ENCODE measurements at regions not wholly inside any gene's neighbourhood (a gene's known extent, or its start where the extent isn't known, plus 50 kb on each side); places are given as distances from the start of the nearest gene placed in this dataset.

DNA sequence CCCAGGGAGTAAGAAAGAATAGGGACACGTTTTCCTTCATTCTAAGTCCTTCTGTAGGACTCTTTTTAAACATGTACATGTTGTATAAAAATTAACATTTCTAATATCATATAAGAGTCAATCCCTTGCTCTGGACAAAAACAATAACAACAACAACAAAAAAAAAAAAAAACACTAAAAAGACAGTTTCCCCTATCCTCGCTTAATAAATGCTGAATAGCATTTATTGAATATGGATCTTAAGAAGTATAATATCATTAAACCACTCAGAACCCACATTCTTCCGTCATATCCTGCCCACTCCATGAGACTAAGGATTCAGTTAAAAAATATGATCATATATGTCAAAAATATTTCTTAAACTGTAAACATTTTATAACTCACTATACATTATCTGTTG, 145.1 kb downstream of the AQP9 start:
- TF ChIP-seq POLR2A (IDR thresholded peaks at IDR 0.05): no peak
- TF ChIP-seq, protein P1, sequence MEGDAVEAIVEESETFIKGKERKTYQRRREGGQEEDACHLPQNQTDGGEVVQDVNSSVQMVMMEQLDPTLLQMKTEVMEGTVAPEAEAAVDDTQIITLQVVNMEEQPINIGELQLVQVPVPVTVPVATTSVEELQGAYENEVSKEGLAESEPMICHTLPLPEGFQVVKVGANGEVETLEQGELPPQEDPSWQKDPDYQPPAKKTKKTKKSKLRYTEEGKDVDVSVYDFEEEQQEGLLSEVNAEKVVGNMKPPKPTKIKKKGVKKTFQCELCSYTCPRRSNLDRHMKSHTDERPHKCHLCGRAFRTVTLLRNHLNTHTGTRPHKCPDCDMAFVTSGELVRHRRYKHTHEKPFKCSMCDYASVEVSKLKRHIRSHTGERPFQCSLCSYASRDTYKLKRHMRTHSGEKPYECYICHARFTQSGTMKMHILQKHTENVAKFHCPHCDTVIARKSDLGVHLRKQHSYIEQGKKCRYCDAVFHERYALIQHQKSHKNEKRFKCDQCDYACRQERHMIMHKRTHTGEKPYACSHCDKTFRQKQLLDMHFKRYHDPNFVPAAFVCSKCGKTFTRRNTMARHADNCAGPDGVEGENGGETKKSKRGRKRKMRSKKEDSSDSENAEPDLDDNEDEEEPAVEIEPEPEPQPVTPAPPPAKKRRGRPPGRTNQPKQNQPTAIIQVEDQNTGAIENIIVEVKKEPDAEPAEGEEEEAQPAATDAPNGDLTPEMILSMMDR (IDR thresholded peaks at IDR 0.05): no peak
- no peak overlapping the region for H3K4me3 ChIP-seq (ENCODE audit: low read depth, poor library complexity, severe bottlenecking)
- no peak for DNase-seq (ENCODE audit: low spot score in 2 of 2)
- intact Hi-C loops (cut with DNase I; ENCODE audit: low total_unique reads): no loop called here
- WGBS, 2 donors: 91 to 96% methylated on average over 3 of the region's 3 CpGs

DNA sequence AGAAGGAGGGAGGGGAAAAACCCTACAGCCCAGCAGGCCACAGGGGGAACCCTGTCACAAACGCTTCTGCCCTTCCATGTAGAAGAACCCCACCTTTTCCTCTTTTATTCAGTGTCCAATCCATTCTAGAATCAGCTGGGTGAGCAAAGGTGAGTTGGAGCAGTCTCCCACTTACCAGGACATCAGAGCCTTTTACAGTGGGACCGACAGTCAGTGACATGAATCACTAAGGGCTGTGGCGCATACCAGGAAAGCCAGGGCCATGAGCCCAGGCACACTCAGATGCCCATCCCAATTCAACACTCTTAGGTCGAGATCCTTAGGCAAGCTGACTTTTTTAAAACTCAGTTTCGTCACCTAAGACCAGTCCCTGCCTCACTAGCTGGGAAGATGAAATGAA, 146.1 kb downstream of the AQP9 start:
- WGBS, 2 donors: 92 to 95% methylated on average over 5 of the region's 5 CpGs
- DNase-seq (ENCODE audit: low spot score in 2 of 2): no peak
- no peak overlapping the region for H3K4me3 ChIP-seq (ENCODE audit: low read depth, poor library complexity, severe bottlenecking)
- intact Hi-C loops (cut with DNase I; ENCODE audit: low total_unique reads): no loop called here
- TF ChIP-seq, protein P1 (IDR thresholded peaks at IDR 0.05): no peak
- no peak for TF ChIP-seq POLR2A (IDR thresholded peaks at IDR 0.05)

DNA sequence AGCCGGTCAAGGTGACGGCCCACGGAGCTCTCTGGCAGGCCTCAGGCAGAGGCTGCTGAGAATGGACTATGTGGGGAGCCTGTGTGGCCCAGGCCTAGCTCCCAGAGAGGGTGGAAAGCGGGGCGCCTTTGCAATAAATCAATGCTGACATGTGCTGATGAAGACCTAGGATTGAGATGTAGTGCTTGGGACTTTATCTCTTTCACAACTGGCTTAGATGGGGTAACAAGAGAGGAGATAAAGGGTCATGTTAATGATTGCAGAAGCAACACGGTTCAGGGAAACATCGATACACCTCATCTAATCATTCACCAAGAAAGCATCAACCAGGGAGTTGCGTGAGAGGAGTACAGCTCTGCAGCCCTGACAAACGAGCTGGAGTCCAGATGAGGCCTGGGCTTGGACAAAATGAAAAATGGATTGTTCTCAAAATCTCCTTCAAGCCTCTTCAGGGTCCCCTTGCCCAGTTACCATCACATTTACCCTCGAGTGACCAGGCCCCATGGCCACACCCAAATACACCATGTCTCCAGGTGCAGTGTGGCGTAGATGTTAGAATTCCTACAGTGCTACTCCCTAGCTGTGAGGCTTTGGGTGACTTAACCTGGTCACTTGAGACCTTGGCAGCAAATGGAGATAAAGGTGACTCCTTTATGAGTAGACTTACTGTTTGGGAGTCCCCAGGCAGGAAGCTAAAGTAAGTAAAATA, 146.4 kb upstream of the LIPC start:
- TF ChIP-seq, protein P1 (IDR thresholded peaks at IDR 0.05): no peak
- TF ChIP-seq POLR2A (IDR thresholded peaks at IDR 0.05): no peak
- intact Hi-C loops (cut with DNase I; ENCODE audit: low total_unique reads): no loop called here
- H3K4me3 ChIP-seq (ENCODE audit: low read depth, poor library complexity, severe bottlenecking): no peak overlapping the region
- no peak for DNase-seq (ENCODE audit: low spot score in 2 of 2)
- WGBS, 2 donors: 90 to 91% methylated on average over 11 of the region's 11 CpGs

DNA sequence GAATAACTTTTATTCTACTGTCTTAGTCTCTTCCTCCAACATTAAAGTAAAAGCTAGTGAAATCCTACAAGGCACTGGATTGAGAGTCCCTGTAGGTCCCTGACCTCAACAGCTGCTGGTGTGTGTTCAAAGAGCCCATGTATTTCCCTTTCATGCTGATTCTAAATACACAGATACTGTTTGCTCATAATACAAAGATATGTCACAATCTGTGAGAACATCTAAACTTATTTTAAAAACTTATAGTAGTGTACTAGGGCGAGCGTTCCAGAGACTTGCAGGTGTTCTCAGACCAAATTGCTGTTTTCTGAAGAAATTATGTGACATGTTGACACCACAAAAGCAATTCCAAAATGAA, 145.9 kb upstream of the LIPC start:
- intact Hi-C loops (cut with DNase I; ENCODE audit: low total_unique reads): no loop called here

DNA sequence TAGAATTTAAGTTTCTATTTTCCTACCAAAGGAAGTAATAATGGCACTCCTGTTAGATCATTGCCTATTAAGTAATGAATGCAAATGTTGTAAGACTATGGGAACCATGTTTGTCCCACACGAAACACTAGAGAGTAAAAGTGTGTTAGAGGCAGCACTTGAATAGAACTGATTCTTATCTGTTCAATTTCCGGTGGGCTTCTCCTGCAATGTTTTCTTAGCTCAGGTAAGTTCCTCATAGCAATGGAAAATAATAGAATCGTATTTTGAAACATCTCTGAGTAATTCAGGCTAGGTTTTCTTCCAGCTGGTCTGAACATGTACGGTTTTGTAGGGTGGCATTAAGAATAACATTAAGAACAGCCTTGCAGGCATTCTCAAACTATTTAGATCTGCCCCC, 145.3 kb upstream of the LIPC start:
- H3K4me3 ChIP-seq (ENCODE audit: low read depth, poor library complexity, severe bottlenecking): no peak overlapping the region
- TF ChIP-seq, protein P1 (IDR thresholded peaks at IDR 0.05): no peak
- TF ChIP-seq POLR2A (IDR thresholded peaks at IDR 0.05): no peak
- WGBS, 2 donors: 47 to 60% methylated on average over 4 of the region's 4 CpGs
- intact Hi-C loops (cut with DNase I; ENCODE audit: low total_unique reads): no loop called here
- DNase-seq (ENCODE audit: low spot score in 2 of 2): no peak

More for the DNA sequence above, 145.9 kb upstream of the LIPC start:
- WGBS, 2 donors: 88 to 93% methylated on average over 2 of the region's 2 CpGs
- DNase-seq (ENCODE audit: low spot score in 2 of 2): no peak
- TF ChIP-seq, protein P1 (IDR thresholded peaks at IDR 0.05): no peak
- TF ChIP-seq POLR2A (IDR thresholded peaks at IDR 0.05): no peak
- no peak overlapping the region for H3K4me3 ChIP-seq (ENCODE audit: low read depth, poor library complexity, severe bottlenecking)

DNA sequence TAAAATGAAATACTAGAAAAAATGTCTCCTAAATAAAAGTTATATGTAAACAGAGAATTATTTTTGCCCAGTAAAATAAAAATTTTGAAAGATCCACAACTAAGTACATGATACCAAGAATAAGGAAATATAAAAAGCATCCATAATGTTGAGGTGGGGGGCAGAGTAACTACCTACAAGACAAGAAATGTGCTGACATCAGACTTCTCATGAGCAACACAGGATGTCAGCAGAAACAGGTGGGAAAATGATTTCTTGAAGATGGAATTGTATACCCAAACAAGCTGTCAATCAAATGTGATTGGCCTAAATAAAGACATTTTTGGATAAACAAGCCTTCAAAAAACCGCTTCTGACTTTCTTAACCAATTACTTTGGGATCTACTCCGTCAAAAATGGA, 143.9 kb upstream of the LIPC start:
- intact Hi-C loops (cut with DNase I; ENCODE audit: low total_unique reads): no loop called here
- 94 to 97% methylated on average over 2 of the region's 2 CpGs for WGBS, 2 donors
- DNase-seq (ENCODE audit: low spot score in 2 of 2): no peak
- TF ChIP-seq, protein P1 (IDR thresholded peaks at IDR 0.05): no peak
- no peak for TF ChIP-seq POLR2A (IDR thresholded peaks at IDR 0.05)
- no peak overlapping the region for H3K4me3 ChIP-seq (ENCODE audit: low read depth, poor library complexity, severe bottlenecking)
